Activated CD4-positive, alpha-beta T cell treated with anti-CD3 and anti-CD28 coated beads, Interleukin-2, Interleukin-6, amounts not matched to agents 100 ng/mL and 50 ng/mL, durations not matched to agents 16 hours and 8 hours (primary cell): ENCODE measurements at regions not wholly inside any gene's neighbourhood (a gene's known extent, or its start where the extent isn't known, plus 50 kb on each side); places are given as distances from the start of the nearest gene placed in this dataset.
"Not testable (repeated sequence)": the region's sequence is repeated elsewhere in the genome, so short reads cannot be mapped to it uniquely, and the experiment has no call there.

Source experiments
- DNase-seq: peaks from one replicate; pipeline ENCODE4 v3.0.0-alpha.2; 2020

DNA sequence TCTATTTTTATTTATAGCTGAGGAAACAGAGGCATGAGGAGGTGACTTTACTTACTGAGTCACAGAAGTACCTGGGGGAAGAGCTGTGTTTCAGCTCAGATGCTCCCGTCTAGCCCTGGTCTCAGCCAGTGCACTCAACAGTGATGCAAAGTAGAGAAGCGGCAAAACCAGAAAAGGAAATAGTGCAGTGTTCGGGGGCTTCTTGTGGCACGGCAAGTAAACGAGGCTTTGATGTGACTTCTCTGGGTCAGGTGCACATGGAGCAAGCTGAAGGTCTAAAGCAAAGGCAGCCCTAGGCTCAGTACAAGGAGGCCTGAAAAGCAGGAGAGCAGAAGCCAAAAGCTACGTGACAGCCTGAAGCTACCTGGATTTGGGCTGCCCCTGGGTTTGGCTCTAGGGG is 526.7 kb upstream of the ADAMTS16 start:
- DNase-seq, result no peak

DNA sequence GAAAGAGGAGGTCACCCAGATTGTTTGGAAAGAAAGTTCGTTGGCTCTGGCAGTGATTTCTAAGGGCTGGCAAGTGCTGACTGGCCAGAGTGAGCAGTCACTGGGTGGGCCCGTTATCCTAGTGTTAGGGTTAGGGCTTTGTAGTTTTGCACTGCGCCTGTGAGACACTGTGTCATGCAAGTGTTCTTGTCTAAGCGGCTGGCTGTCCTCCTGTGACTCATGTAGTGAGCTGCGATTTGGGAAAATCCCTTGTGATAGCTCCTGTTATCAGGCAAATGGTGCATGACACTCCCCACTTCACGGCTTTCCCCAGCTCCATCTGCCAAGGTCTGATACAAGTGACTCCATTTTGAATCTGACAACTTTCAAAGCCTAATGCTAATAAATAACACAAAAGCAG is 526.0 kb upstream of the ADAMTS16 start:
- DNase-seq, result no peak

DNA sequence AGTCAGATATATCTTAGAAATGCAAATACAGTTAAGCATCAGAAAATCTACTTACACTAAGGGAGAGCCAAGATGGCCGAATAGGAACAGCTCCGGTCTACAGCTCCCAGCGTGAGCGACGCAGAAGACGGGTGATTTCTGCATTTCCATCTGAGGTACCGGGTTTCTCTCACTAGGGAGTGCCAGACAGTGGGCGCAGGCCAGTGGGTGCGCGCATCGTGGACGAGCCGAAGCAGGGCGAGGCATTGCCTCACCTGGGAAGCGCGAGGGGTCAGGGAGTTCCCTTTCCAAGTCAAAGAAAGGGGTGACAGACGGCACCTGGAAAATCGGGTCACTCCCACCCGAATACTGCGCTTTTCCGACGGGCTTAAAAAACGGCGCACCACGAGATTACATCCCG is 524.8 kb upstream of the ADAMTS16 start:
- DNase-seq, result not testable (repeated sequence)

DNA sequence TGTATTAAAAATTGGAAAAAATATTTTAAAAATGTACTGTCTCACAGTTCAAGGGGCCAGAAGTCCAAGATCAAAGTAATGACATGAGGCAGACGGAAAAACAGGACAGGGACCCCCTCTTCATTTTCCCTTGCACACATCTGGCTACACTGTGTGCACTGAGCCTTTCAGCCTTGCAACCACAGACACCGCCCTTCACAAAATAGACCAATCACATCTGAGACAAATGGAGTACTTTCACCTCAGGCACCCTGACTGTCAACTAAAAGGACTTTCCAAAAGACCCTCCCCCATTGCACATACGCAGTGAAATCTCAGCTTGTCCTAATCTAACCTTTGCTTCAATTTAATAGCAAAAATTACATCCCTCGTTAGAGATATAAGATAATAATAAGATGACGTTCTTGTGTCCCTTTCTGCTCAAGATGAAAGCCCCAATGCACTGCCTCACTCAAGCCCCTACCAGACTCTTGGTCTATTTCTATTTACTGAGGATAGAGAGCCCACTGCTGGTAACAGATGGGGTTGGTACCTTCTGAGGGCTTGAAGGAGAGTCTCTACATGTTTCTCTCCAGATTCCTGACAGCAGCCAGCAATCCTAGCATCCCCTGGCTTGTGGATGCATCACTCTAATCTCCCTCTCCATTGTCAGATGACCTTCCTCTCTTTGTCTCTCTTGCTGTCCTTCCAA is 514.8 kb upstream of the ADAMTS16 start:
- DNase-seq, result no peak

DNA sequence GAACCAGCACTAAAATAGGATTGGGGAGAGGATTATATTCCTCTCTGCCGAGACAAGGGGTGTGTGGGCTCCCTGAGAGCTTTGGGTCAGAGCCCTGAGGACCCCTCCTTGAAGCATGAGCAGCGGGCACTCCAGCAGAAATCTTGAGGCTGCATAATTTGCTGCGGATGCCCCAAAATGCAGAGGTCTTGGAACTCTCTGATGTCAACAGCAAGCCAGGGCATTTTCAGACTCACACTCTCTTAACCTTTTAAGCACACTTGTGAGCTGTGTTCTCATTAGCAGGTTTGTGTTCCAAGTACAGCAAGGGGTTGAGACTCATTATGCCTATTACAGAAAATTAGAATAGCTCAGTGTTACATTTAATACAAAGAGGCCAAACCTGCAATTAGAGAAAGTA is 513.0 kb upstream of the ADAMTS16 start:
- DNase-seq, result no peak

DNA sequence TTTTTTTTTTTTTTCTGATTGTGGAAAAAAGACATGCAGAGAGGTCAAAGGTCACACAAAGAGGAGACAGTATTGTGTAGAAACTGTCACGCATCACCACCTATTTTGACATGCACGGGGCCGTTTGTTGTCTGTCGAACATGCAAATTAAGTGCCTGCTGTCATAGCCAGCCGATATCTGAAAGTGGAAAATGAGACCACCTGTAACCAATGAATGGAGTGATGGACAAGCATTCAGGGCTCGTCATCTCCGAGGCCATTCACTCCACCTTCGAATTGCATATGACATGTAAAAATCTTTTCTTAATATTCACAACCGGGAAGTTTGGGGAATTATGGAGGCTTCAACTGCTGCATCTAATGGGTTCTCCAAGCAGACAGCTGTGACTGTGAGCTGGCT is 512.2 kb upstream of the ADAMTS16 start:
- DNase-seq, result no peak

DNA sequence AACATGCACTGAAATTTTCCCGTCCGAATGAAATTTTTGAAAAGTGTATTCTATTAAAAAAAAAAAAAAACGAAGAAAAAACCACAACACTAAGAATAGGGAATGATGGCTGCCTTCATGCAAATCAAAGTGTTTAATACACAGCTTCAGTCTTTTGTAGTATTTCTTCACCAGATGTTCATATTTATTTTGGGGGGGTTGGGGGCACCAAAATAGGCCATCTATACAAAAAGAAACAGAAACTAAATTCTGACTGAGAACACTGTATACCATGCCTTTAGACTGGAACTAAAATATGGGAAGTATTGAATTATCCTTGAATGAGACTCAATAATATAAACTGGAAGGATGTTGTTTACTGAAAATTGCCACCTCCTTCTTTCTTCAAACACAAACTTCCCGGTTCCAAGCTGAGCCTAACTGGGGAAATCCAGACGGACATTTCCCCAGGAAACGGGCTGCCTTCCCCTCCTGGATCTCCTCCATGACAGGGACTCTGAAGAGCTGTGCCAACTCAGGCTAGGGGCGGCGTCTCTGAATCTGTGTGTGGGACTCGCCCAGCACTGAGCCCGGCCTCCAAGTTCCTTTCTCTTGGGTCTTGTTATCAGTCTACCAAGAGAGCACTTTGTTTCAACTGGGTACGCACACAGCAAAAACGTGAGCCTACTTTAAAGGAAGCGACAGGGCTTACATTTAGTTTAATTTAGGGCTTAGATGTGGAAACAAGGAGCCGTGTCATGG is 511.3 kb upstream of the ADAMTS16 start:
- DNase-seq, result no peak

DNA sequence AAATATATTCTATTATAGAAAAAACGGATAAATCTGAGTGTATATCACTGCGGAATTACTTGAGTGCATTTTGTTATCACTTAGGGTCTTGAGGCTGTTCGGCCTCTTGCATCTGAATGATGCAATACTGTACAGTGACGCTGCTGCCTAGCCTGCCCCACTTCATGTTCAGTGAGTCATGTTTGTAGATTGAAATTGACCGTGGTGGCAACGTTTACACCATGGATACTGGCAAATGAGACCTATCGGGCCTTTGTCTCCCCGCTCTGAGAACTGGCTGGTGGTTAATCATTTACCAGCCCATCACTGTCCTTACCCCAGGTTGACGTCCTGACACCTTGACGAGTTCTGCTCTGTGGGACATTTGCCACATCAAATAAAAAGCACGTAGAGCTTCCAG is 510.1 kb upstream of the ADAMTS16 start:
- DNase-seq, result no peak

DNA sequence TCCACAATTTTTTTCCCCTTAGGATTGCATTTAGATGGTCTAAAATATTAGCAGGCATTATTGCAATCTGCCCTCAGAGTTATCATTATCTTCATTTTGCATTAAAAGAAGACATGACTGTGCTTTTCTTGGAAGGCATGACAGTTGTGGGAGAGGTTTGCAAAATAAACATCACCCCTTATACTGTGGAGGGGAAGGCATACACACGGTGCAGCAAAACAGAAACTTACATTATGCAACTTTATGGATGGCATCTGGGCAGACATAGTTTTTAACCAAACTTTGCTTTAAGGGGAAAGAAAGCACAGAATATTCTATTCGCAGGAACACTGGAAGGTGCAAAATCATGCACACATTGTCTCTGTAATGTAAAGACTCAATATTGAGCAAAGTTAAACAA is 505.8 kb upstream of the ADAMTS16 start:
- no peak for DNase-seq

DNA sequence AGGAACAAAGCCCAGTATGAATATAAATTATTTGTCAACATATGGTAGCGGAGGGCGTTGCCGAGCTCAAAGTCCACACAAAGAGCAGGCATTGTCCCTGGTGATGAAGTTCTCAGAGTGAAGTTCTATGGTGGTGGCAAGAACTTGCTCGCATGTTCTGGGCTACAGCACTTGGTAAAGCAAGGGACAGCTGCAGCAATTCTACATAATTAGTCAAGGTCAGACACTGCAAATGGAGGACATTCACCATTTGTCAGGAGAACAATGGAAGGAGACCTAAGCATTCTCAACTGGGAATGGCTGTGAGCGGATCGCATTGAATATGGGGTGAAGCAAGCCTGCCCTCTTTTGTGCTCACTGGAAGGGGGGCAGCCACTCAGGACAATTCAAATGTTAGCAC is 503.8 kb upstream of the ADAMTS16 start:
- no peak for DNase-seq

DNA sequence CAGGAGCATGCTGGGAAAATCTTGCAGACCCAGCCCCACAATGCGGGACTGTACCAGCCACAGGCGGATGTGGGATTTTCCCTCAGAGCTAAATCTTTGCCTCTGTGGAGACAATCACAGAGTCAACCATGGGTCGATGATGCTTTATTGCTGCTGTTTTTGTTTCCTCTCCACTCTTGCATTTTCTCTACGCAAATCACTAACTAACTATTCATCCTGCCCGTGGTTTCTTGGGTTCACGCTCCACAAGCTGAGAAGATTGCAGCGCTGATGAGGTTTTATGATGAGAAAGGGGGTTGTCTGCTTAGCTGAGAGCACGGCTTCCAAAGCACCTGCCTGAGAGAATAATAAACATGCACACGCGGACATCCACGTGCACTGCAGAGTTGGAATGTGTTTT is 500.2 kb upstream of the ADAMTS16 start:
- DNase-seq, result no peak

DNA sequence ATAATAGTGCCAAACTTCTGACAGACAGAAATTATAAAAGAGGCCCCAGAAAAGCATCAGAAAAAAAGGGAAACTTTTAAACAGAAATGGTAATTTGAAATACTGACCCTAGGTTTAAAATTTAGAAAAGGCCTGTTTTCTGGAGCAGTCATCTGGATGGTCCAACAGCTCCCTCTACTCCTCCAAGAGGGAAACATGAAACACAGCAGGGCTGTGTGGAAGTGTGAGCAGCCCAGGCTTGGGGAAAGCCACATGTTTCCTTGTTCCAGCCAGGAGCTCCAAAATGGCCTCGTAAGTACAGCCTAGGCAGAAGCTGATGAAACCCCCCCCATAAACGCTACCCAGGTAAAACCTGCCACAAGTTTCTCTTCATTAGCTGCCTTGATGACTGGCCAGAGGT is 499.3 kb upstream of the ADAMTS16 start:
- no peak for DNase-seq

DNA sequence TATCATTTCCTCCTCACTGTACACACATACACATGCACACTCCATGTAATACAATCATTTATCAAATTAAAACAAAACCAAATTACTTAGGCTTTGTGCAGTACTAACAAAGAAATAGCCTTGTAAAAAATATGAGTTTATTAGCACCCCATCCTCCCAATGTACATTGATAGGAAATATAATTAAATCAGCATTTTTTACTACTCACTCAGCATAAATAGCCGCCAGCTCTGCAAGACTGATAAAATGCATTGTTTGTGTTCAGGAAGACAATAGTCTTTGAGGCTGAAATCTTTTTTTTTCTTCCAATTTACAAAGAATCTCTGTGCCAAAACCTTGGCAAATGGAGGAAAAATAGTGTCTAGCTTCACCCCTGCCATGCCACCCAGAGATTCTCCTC is 497.6 kb upstream of the ADAMTS16 start:
- DNase-seq, result no peak

DNA sequence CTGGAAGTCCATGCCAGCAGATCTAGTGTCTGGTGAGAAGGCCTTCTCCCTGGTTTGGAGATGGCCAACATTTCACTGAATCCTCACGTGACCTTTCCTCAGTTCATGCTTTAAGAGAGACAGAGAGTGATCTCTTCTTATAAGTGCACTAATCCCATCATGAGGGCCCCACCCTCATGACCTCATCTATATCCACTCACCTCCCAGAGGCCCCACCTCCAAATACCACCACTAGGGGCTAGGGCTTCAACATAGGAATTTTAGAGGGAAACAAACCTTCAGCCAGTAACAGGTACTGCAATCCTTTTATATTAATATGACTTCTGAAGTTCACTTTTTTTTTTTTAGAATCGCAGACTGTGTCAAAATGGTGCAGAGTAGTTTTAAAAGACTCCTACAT is 496.9 kb upstream of the ADAMTS16 start:
- DNase-seq, result no peak

DNA sequence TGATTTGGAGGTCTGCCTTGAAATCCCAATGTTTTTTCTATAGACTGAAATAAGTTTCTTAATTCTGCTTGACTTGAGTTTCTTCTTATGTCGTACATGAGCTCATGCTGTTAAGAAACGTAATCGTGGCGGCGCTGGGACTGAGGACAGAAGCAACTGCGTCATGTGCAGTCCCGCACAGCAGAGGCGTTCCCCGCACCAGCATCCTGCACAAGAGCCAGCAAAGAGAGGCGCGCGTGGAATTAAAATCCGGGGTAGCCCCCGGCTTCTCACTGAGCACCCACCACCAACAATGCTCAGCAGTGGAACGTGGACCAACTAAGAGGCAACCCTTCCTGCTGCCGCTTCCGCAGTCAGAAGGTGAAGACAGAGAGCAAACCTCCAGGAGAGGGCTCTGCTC is 496.2 kb upstream of the ADAMTS16 start:
- no peak for DNase-seq

DNA sequence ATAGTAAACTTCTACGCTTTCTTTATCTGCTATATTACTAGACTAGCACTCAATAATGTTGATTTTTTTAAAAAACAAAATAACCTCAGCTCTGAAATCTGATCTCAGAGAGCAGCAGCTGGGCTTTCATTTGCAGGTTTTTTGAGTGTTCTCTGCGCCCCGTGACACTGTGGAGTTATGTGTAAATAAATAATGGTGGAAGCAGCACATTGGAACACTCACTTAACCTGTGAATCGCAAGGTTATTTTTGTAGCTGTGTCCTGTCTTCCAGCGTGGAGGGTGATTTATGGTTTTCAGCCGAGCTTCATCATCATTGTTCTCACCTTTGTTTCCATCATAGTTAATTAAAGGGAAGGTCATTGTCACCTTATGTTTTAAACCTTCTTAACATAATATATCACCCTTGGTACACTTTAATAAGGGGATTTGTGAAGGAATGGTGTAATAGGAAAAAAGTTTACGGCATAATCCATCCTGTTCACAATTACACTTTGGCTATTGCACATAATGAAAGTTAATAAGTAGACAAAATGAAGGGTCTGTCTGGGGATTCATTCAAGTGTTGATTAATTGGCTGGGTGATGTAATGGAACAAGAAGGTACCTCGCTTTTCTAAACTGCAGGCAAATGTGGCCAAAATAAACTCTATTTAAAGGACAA is 493.3 kb upstream of the ADAMTS16 start:
- DNase-seq, result no peak

DNA sequence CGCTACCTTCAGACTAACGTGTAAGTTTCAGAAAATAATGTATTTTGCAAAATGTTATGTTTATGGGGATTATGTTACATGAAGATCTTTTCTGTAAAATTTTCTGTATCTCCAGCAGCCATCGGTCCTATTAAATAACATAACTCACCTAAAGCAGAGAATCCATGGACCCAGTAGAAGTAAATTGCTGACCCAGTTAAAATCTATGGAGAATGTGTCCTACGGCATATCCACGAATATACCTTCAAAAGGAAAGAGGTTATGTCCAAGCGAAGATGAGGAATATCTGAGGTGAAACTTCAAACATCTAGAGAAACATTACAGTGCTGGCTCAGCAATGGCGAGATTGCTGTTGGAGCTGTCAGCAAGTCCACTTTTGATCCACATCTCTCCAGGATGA is 492.2 kb upstream of the ADAMTS16 start:
- DNase-seq, result no peak

DNA sequence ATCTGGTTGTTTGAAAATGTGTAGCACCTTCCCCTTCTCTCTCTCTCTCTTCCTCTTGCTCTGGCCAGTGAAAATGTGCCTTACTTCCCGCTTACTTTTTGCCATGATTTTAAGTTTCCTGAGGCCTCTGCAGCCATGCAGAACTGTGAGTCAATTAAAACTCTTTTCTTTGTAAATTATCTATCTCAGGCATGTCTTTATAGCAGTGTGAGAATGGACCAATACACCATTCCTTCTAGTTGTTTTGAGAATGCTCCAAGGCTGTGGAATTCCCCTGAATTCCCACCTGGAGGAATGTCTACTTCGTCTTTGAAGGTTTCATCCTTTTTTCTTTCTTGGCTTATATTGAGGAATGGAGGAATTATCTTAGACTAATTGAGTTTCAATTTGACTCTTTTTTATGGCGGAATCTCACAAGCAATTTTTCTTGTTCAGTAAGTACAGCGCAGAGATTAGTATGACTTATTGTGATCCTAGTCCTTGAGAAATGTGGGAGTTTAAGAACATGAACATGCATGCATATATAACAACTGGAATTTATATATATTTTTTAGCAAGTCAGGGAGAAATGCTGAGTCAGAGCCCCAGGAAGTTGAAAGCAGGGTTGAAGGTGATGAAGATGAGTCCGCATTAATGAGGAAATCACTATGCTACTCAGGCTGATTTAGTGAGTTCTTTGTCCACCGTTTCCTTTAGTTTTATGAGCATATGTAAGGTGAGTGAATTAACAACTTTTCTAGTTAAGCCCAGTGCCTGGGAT is 488.1 kb upstream of the ADAMTS16 start:
- no peak for DNase-seq

DNA sequence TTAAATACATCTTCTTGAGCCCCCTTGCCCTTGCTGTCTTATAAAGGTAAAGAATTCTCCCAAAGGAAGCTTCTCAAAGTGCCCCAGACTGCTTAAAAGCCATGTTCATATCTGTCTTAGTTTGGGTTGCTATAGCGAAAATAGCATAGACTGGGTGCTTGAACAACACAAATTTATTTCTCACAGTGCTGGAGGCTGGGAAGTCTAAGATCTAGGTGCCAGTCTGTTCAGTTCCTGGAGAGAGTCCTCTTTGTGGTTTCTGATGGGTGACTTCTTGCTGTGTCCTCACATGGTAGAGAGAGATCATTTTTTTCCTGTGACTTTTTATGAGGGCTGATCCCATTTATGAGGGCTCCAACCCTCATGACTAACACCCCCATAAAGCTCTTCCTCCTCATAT is 486.7 kb upstream of the ADAMTS16 start:
- no peak for DNase-seq

DNA sequence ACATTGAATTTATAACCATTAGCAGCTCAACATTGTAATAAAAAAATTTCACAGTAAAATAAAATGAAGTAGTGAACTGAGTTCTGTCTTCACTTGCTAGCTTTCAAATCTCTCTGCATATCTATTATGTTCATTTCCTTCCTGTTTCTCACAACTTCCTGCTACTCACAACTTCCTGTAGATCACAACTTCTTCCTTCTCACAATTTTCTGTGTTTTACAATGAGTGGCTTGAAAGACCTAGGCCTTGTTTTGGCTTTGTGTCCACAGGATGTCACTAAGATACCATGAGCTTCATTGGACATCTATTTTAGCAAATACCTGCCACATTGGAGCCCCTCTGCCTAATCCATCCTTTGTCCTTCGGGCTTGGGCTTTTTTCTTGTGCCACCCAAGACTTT is 480.3 kb upstream of the ADAMTS16 start:
- DNase-seq, result no peak

DNA sequence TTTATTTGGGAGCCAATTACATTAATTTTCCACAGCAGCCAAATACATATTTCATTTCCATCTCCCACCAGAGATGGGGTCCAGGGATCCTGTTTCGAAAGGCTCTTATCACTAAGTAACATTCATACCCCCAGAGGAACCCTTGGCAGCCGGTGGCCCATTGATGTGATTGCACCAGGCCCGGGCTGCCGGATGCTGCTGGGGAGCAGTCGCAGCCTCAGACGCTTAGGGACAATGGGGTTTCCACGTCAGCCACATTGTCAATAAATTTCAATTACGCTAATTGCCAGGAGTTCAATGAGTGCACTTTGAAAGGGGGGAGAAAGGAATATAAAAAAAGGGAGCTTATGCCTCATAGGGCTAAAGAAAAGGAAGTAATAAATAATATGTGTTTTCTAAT is 478.8 kb upstream of the ADAMTS16 start:
- no peak for DNase-seq

DNA sequence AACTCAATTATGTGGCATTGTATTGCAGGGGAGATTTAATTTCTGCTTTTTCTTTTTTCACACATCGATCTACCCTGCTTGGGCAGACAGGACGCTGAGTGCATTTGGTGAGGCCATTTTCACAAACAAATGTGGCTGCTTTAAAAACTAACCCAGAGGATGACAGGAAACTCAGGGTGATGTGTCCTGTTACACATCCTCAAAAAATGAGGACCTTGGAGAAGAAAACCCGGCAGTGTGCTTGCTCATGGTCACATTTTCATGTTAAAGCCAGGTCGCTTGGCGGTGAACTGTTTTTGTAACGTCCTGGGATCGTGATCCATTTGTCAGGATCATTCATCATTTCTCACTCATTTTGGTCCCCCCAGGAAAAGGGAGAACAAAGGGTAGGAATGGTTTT is 478.3 kb upstream of the ADAMTS16 start:
- no peak for DNase-seq

DNA sequence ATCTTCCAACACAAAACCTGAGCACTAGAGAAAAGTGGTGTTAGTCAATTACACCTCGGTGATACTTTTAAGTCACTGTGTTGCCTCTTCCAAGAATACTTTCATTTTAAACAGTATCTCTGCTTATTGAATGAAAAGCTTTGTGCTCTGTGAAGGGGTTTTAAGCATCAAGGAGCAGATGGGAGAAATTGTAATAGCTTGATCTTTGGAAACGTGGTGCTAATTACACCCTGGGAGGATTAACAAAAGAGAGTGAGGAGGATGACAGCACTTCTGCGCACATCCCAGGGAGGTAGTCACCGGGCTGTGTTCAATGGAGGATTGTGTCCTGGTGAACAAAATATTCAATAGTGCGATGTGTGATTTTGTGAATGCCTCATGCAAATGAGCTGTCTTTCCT is 477.4 kb upstream of the ADAMTS16 start:
- no peak for DNase-seq

DNA sequence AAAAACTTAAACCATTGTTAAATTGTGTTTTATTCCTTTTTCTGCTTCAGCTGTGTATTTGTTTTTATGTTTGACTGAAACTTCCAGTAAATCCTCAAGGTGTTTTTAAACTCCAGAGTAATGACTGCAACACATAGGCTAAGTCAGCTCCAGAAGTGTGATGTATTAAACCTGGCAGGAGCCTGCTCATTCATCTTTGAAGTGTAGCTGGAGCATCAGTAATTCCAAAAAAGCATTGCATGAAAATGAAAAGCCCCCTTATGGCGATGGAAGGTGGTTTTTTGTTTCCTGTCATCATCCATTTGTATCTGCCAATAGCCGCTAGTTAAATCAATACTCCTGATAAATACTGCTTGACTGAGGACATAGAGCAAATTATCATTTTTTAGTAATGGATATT is 474.2 kb upstream of the ADAMTS16 start:
- no peak for DNase-seq
